ENCODE measurements at regions not wholly inside any gene's neighbourhood (a gene's known extent, or its start where the extent isn't known, plus 50 kb on each side); places are given as distances from the start of the nearest gene placed in this dataset.

- POLR2A ChIA-PET = no interaction called here
- DNase-seq = no peak
Measured at GRCh38 chr6:41463062-41463930, 82.9 kb upstream of the FOXP4 start.

GRCh38 chr6:41464019-41464418 is 82.2 kb upstream of the FOXP4 start:
- no peaks in the 10 kb centered on the region for H3K36me3 Mint-ChIP-seq (ENCODE audit: low read depth)
- no peaks in the 10 kb centered on the region for H3K4me1 Mint-ChIP-seq
- no peak for DNase-seq
- no peak overlapping the region for H3K4me3 Mint-ChIP-seq
- peaks cover 51% of the 10 kb centered on the region for H3K27me3 Mint-ChIP-seq
- H3K27ac Mint-ChIP-seq = no peak overlapping the region
- POLR2A ChIA-PET = interaction anchor here (1.3 kb wide), 1 partner anchor 20 kb away, joined by 3 read pairs; no protein-coding TSS in a partner anchor
- CTCF ChIA-PET = interaction anchor here (1.1 to 1.2 kb wide), 2 partner anchors 21 to 219 kb away, joined by 3 read pairs; no protein-coding TSS in a partner anchor
- no peaks in the 10 kb centered on the region for H3K9me3 Mint-ChIP-seq

More at GRCh38 chr6:41463062-41463930, 82.9 kb upstream of the FOXP4 start:
- H3K27me3 Mint-ChIP-seq = peaks cover 49% of the 10 kb centered on the region
- H3K36me3 Mint-ChIP-seq (ENCODE audit: low read depth) = no peaks in the 10 kb centered on the region
- no peaks in the 10 kb centered on the region for H3K4me1 Mint-ChIP-seq
- H3K27ac Mint-ChIP-seq = no peak overlapping the region
- H3K9me3 Mint-ChIP-seq = no peaks in the 10 kb centered on the region
- CTCF ChIA-PET = interaction anchor here (1.0 to 1.2 kb wide), 3 partner anchors 10 to 220 kb away, joined by 3 read pairs; no protein-coding TSS in a partner anchor
- no peak overlapping the region for H3K4me3 Mint-ChIP-seq

- H3K27me3 Mint-ChIP-seq = peaks cover 56% of the 10 kb centered on the region
- no peak for DNase-seq
- no peaks in the 10 kb centered on the region for H3K9me3 Mint-ChIP-seq
- no peaks in the 10 kb centered on the region for H3K4me1 Mint-ChIP-seq
- H3K36me3 Mint-ChIP-seq (ENCODE audit: low read depth) = no peaks in the 10 kb centered on the region
- POLR2A ChIA-PET = interaction anchor here (1.3 kb wide), 1 partner anchor 20 kb away, joined by 3 read pairs; no protein-coding TSS in a partner anchor
- no peak overlapping the region for H3K27ac Mint-ChIP-seq
- no peak overlapping the region for H3K4me3 Mint-ChIP-seq
- CTCF ChIA-PET = interaction anchor here (1.1 kb wide), 1 partner anchor 22 kb away, joined by 3 read pairs; no protein-coding TSS in a partner anchor
Measured at GRCh38 chr6:41464481-41464880, 81.7 kb upstream of the FOXP4 start.

- Mint-ChIP-seq H3K4me1 (peaks cover 5% of the 10 kb centered on the region), H3K4me3 (no peak overlapping the region), H3K36me3 (ENCODE audit: low read depth) (no peaks in the 10 kb centered on the region), H3K9me3 (no peaks in the 10 kb centered on the region), H3K27me3 (peaks cover 64% of the 10 kb centered on the region), H3K27ac (no peak overlapping the region)
- ChIA-PET CTCF (interaction anchor here (0.6 to 0.7 kb wide), 2 partner anchors 43 to 123 kb away, joined by 3 to 5 read pairs; no protein-coding TSS in a partner anchor), POLR2A (no interaction called here)
- DNase-seq = no peak
Measured at GRCh38 chr6:41466437-41466990, 79.7 kb upstream of the FOXP4 start.

- Mint-ChIP-seq H3K36me3 (ENCODE audit: low read depth) (no peaks in the 10 kb centered on the region), H3K4me3 (no peak overlapping the region), H3K27ac (no peak overlapping the region), H3K4me1 (peaks cover 5% of the 10 kb centered on the region), H3K27me3 (peaks cover 67% of the 10 kb centered on the region), H3K9me3 (no peaks in the 10 kb centered on the region)
- DNase-seq = no peak
- CTCF ChIA-PET = no interaction called here
- POLR2A ChIA-PET = no interaction called here
Measured at GRCh38 chr6:41467061-41467460, 79.1 kb upstream of the FOXP4 start.

DNA sequence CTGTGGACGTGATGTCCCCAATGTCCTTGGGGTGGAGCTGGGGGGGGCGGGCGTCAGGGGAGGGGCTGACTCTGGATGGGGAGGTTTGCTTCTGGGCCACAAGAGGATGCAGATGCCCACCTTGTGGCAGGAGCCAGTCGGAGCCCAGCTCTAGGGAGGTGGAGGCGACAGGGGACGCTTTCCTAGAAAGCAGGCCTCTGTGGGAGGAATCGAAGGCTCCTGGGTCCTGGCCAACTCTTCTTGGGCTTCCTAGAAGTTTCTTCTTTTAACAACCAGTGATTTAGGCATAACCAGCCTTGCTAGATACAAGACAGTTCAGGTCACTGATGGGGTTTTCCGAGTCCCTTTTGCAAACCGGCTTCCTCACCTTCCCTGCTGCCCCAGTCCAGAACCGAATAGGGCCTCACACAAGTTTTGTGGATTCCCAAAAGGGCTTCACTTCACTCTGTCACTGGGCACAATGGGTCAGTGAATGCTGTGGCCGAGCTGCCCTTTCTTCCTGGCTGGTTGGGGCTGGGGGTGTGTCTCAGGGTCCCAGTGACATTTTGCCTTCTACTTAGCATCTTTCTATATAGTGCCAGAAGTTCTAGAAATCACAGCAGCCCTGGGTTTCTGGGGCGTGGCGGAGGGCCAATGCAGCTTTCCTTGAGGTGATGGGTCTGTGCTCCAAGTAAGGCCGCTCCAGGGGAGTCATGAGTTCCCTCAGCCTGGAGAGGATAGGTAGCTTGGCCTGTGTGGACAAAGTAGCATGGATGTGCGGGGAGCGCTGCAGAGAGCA is 78.4 kb upstream of the FOXP4 start:
- CTCF ChIA-PET = no interaction called here
- peaks cover 5% of the 10 kb centered on the region for H3K4me1 Mint-ChIP-seq
- POLR2A ChIA-PET = no interaction called here
- H3K27ac Mint-ChIP-seq = no peak overlapping the region
- H3K27me3 Mint-ChIP-seq = peaks cover 73% of the 10 kb centered on the region
- no peak overlapping the region for H3K4me3 Mint-ChIP-seq
- H3K9me3 Mint-ChIP-seq = no peaks in the 10 kb centered on the region
- no peak for DNase-seq
- H3K36me3 Mint-ChIP-seq (ENCODE audit: low read depth) = no peaks in the 10 kb centered on the region

DNA sequence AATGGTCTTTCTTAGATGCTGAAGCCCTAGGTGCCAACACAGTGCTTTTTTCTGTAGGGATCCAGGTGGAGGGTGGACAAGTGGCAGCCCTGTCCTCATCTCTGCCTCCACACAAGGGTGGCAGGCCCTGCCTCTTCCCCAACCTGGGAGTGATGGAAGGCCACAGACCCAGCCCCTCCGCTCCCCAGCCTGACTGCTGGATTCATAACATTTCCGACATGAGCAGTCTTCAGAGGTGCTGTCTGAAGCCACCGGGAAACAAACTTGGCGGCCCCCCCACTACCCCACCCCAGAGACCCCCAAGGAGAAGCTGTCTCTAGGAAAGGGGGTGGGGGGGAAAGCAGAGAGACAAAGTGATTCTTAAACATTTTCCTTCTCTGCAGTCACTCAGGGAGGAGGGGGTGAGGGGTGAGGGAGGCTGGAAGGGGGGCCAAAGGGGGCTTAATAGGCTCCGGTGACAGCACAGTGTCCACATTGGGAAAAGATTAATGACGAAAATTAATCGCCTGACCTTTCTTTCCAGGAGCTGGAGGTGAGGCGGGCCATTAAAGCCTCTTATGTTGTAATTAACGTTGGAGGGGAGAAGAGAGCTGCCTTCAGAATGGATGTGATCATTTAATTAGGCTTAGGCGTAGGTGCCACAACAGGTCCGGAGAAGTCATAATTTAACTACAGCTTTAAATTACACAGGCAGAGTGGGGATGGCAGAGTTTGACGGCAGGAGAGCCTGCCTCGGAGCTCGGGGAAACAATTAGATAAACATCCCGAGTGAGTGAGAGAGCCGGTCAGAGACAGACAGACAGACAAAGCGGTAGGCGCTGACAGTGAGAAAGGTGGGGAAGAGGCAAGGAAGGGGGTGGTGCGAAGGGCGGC is 76.8 kb upstream of the FOXP4 start:
- peaks cover 5% of the 10 kb centered on the region for H3K4me1 Mint-ChIP-seq
- CTCF ChIA-PET = no interaction called here
- no peak overlapping the region for H3K27ac Mint-ChIP-seq
- no peak overlapping the region for H3K4me3 Mint-ChIP-seq
- no peaks in the 10 kb centered on the region for H3K36me3 Mint-ChIP-seq (ENCODE audit: low read depth)
- POLR2A ChIA-PET = no interaction called here
- H3K27me3 Mint-ChIP-seq = peaks cover 72% of the 10 kb centered on the region
- no peak for DNase-seq
- no peaks in the 10 kb centered on the region for H3K9me3 Mint-ChIP-seq

DNA sequence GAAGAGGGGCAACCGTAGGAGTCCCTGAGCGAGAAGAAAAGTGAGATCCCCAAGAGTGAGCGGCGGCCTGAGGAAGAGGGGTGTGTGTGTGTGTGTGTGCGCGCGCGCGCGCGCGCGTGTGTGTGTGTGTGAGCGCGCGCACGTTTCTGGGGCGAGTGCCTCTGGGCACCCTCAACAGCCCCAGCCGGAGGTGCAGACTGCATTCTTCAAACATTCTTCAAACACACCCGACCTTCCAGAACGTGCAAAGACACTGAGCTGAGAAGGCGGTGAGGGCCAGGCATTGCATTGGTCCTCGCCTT is 76.2 kb upstream of the FOXP4 start:
- no peak overlapping the region for H3K27ac Mint-ChIP-seq
- no peak overlapping the region for H3K4me3 Mint-ChIP-seq
- no peaks in the 10 kb centered on the region for H3K9me3 Mint-ChIP-seq
- peaks cover 73% of the 10 kb centered on the region for H3K27me3 Mint-ChIP-seq
- ChIA-PET POLR2A (no interaction called here), CTCF (no interaction called here)
- peaks cover 5% of the 10 kb centered on the region for H3K4me1 Mint-ChIP-seq
- H3K36me3 Mint-ChIP-seq (ENCODE audit: low read depth) = no peaks in the 10 kb centered on the region
- no peak for DNase-seq

DNA sequence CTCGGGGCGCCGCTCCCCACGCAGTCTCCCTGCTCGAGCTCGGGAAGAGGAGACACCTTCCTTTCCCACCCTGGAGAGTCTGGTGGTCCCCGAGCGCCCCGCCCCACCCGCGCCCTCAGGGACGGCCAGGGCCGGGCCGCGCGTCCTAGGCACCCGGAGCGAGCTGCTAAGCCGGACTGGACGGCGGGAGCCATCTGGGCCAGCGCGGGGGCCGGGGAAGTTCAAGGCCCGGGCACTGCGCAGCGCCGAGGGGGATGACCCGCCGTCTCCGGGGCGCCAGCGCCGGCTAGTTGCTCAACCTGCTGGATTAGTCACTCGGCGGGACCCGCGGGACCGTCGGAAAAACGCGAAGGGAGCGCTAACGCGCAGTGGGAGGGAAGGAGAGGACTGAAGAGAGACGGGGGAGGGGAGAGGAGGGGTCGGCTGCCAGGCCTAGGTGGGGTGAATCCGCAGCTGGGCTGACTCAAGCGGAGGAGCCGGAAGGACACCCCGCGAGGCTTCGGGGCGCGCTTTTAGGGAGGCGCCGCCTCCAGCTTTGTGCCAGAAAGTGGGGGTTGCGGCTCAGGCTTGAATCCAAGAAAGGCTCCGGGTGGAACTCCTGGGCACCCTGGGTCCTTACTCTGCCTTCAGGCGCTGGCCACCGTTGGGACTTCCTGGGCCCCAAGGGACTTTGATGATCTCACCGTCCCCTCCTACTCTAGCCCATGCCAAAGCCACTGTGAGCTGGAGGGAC is 75.7 kb upstream of the FOXP4 start:
- no peak overlapping the region for H3K4me3 Mint-ChIP-seq
- H3K36me3 Mint-ChIP-seq (ENCODE audit: low read depth) = no peaks in the 10 kb centered on the region
- DNase-seq = no peak
- POLR2A ChIA-PET = no interaction called here
- no peak overlapping the region for H3K27ac Mint-ChIP-seq
- H3K27me3 Mint-ChIP-seq = peaks cover 72% of the 10 kb centered on the region
- CTCF ChIA-PET = interaction anchor here (0.6 kb wide), 1 partner anchor 39 kb away, joined by 4 read pairs; no protein-coding TSS in a partner anchor
- peaks cover 5% of the 10 kb centered on the region for H3K4me1 Mint-ChIP-seq
- no peaks in the 10 kb centered on the region for H3K9me3 Mint-ChIP-seq

DNA sequence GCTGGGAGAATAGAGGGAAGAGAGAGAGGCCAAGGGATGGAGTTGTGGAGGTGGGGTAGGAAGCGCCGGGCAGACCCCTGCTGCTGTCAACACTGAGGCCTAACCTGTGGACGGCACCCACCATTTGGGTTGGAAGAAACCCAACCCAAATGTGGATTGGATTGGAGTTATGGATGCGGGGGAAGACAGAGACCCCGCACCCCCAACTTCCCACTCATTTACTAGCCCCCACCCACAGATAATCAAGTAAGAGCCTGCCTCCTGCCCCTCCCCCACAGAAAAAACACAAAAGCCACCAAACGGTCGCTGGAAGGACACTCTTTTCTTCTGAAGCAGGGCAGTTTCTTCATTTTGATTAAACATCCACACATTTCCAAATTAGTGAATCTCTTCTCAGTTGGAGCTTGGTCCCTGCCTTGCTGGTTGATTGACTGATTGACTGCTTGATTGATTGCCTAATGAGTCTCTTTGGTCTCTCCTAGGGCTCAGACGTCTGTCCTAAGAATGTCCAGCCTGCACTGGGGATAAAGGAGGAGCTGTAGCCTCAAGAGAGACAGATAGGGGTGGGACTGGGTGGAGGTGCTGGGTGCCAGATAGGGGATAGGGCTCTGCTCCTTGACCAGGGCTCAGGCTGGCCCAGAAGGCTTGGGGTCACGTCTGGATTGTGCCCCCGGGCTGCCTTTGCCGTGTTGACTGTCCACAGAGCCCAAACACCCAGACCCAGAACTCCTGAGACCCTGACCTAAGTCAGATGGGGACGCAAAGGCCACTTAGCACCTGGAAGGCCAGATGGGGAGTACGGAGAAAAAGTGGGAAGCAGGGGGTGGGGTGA is 74.9 kb upstream of the FOXP4 start:
- Mint-ChIP-seq H3K27ac (no peak overlapping the region), H3K4me1 (peaks cover 5% of the 10 kb centered on the region), H3K9me3 (no peaks in the 10 kb centered on the region), H3K36me3 (ENCODE audit: low read depth) (no peaks in the 10 kb centered on the region), H3K4me3 (no peak overlapping the region), H3K27me3 (peaks cover 70% of the 10 kb centered on the region)
- DNase-seq = no peak
- CTCF ChIA-PET = interaction anchor here (0.6 kb wide), 1 partner anchor 40 kb away, joined by 4 read pairs; no protein-coding TSS in a partner anchor
- POLR2A ChIA-PET = no interaction called here

DNA sequence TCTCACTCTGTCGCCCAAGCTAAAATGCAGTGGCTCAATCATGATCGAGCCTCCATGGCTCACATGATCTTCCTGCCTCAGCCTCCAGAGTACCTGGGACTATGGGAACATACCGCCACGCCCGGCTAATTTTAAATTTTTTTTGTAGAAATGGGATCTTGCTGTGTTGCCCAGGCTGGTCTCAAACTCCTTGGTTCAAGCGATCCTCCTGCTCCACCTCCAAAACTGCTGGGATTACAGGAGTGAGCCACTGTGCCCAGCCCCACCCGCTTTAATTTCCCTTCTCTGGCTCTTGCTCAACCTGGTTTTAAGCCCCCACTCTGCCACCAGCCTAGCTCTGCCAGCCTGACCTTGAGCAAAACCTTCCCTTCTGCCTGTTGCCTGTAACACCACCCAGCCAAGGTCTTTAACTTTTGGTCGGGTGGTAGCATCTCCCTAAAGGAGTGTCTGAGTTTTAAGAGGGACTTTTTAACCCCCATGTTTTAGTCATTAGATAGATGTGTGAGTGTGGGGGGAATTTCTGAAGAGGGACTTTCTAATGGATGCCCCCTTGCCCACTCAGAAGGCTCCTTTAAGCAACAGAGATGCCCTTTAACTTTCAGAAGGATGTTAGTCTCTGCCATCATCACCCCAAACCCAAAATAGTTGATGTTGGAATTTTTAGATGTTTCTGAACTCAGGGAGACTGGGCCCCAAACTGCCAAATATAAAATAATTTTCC is 71.8 kb upstream of the FOXP4 start:
- no peaks in the 10 kb centered on the region for H3K36me3 Mint-ChIP-seq (ENCODE audit: low read depth)
- peaks cover 5% of the 10 kb centered on the region for H3K4me1 Mint-ChIP-seq
- no peak overlapping the region for H3K27ac Mint-ChIP-seq
- no peaks in the 10 kb centered on the region for H3K9me3 Mint-ChIP-seq
- ChIA-PET CTCF (interaction anchor here (0.6 kb wide), 1 partner anchor 227 kb away, joined by 3 read pairs; no protein-coding TSS in a partner anchor), POLR2A (no interaction called here)
- peaks cover 52% of the 10 kb centered on the region for H3K27me3 Mint-ChIP-seq
- no peak for DNase-seq
- no peak overlapping the region for H3K4me3 Mint-ChIP-seq

Data from activated CD4-positive, alpha-beta memory T cell treated with anti-CD3 and anti-CD28 coated beads, Interleukin-2, amount 10 ng/mL, durations not matched to agents 7 days and 5 days (primary cell).